ENCODE measurements at regions not wholly inside any gene's neighbourhood (a gene's known extent, or its start where the extent isn't known, plus 50 kb on each side); places are given as distances from the start of the nearest gene placed in this dataset.

DNA sequence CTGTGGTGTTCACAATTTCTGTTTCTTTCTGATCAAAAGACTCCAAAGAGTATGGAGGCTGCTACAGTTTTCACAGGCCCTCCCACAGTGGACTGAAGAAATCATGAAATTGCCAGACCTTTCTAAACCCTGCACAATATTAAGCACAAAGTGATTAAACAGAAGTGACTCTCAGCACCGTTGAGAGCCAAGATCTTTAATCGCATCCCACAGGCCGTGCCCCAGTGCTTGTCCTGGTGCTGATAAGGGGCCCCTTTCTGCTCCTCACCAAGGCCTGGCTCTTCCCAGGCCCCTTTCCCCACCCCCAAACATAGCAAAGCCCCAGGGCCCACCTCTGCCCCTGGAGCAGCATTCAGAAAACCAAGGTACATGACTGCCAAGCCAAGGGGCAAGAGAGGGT is 57.4 kb upstream of the BMAL1 start:
- POLR2A ChIA-PET, result no interaction called here
- Mint-ChIP-seq H3K27ac (no peak overlapping the region), H3K4me3 (no peak overlapping the region), H3K27me3 (ENCODE audit: low read depth) (peaks cover 2% of the 10 kb centered on the region), H3K36me3 (ENCODE audit: low read depth) (no peaks in the 10 kb centered on the region), H3K9me3 (ENCODE audit: insufficient read depth) (no peaks in the 10 kb centered on the region), H3K4me1 (ENCODE audit: low read depth) (peaks cover 3% of the 10 kb centered on the region)
- DNase-seq, result no peak
- CTCF ChIA-PET, result interaction anchor here (1.0 kb wide), 1 partner anchor 116 kb away, joined by 3 read pairs; no protein-coding TSS in a partner anchor
- ATAC-seq, result no peak

- Mint-ChIP-seq H3K27ac (no peak overlapping the region), H3K9me3 (ENCODE audit: insufficient read depth) (no peaks in the 10 kb centered on the region), H3K27me3 (ENCODE audit: low read depth) (peaks cover 3% of the 10 kb centered on the region), H3K4me3 (no peak overlapping the region), H3K36me3 (ENCODE audit: low read depth) (no peaks in the 10 kb centered on the region), H3K4me1 (ENCODE audit: low read depth) (peaks cover 3% of the 10 kb centered on the region)
- CTCF ChIA-PET, result interaction anchor here (1.2 kb wide), 1 partner anchor 11 kb away, joined by 3 read pairs; no protein-coding TSS in a partner anchor
- no peak for ATAC-seq
- POLR2A ChIA-PET, result no interaction called here
- no peak for DNase-seq
Observed at GRCh38 chr11:13221722-13222121, 55.9 kb upstream of the BMAL1 start.

GRCh38 chr11:13222285-13222684 is 55.3 kb upstream of the BMAL1 start:
- no peak for ATAC-seq
- Mint-ChIP-seq H3K36me3 (ENCODE audit: low read depth) (no peaks in the 10 kb centered on the region), H3K4me3 (no peak overlapping the region), H3K27ac (no peak overlapping the region), H3K4me1 (ENCODE audit: low read depth) (no peaks in the 10 kb centered on the region), H3K27me3 (ENCODE audit: low read depth) (peaks cover 4% of the 10 kb centered on the region), H3K9me3 (ENCODE audit: insufficient read depth) (no peaks in the 10 kb centered on the region)
- CTCF ChIA-PET, result interaction anchor here (1.2 kb wide), 1 partner anchor 10 kb away, joined by 3 read pairs; no protein-coding TSS in a partner anchor
- POLR2A ChIA-PET, result no interaction called here
- DNase-seq, result no peak

GRCh38 chr11:13223112-13223511 is 54.5 kb upstream of the BMAL1 start:
- ChIA-PET CTCF (interaction anchor here (1.0 kb wide), 1 partner anchor 16 kb away, joined by 6 read pairs; no protein-coding TSS in a partner anchor), POLR2A (no interaction called here)
- Mint-ChIP-seq H3K36me3 (ENCODE audit: low read depth) (no peaks in the 10 kb centered on the region), H3K9me3 (ENCODE audit: insufficient read depth) (no peaks in the 10 kb centered on the region), H3K4me3 (no peak overlapping the region), H3K27me3 (ENCODE audit: low read depth) (peaks cover 9% of the 10 kb centered on the region), H3K4me1 (ENCODE audit: low read depth) (peaks cover 3% of the 10 kb centered on the region), H3K27ac (no peak overlapping the region)
- DNase-seq (no peak), ATAC-seq (no peak)

DNA sequence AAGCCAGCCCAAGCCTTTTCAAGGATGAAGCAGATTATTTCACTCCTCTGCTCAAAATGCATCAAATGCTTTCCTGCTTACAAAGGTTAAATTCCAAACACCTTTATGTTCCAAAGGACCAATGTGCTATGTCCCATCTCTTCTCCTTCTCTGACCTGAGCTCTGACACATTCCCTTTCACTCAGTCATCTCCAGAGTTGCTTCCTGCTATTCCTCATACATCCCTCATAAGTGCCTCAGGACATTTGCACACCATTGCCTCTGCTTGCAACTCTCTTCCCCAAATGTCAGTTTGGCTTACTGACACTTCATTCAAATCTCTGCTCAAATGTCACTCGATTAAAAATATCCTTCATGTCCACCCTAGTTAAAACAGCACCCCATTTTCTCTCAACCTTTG is 53.3 kb upstream of the BMAL1 start:
- H3K27ac Mint-ChIP-seq, result no peak overlapping the region
- no peaks in the 10 kb centered on the region for H3K36me3 Mint-ChIP-seq (ENCODE audit: low read depth)
- no peaks in the 10 kb centered on the region for H3K9me3 Mint-ChIP-seq (ENCODE audit: insufficient read depth)
- DNase-seq (no peak), ATAC-seq (no peak)
- H3K4me1 Mint-ChIP-seq (ENCODE audit: low read depth), result peaks cover 3% of the 10 kb centered on the region
- ChIA-PET POLR2A (interaction anchor here (0.6 kb wide), 1 partner anchor 1419 kb away, joined by 4 read pairs; no protein-coding TSS in a partner anchor), CTCF (no interaction called here)
- H3K4me3 Mint-ChIP-seq, result no peak overlapping the region
- peaks cover 9% of the 10 kb centered on the region for H3K27me3 Mint-ChIP-seq (ENCODE audit: low read depth)

GRCh38 chr11:13225038-13226001 is 52.3 kb upstream of the BMAL1 start:
- H3K27me3 Mint-ChIP-seq (ENCODE audit: low read depth), result peaks cover 10% of the 10 kb centered on the region
- ATAC-seq, result no peak

DNA sequence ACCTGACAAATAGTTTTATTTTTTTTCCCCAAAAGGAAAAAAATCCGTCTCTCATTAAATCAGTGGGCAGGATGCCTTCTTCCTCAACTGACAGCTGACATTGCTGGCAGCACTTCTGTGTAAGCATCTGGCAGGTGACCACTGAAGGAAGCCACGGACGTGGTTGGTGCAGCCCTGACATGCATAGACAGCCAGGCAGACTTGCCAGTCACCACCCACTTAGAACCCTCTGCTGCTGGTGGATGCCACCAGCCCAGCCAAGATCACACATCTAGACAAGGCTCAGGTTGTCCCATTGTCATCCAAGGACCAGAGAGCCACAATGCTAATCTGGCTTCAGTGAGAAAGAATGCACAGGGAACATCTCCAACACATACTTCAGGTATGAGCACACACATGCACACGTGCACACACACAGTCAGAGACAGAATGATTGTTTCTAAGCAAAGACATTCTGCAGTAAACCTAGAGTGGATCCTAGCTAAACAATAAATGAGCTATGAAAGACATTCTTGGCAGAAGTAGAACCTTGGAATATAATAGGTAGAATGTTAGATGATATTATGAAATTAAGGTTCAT is 49.8 kb upstream of the BMAL1 start:
- Mint-ChIP-seq H3K27me3 (ENCODE audit: low read depth) (peaks cover 23% of the 10 kb centered on the region), H3K4me1 (ENCODE audit: low read depth) (peaks cover 3% of the 10 kb centered on the region), H3K9me3 (ENCODE audit: insufficient read depth) (no peaks in the 10 kb centered on the region), H3K36me3 (ENCODE audit: low read depth) (no peaks in the 10 kb centered on the region), H3K27ac (no peak overlapping the region), H3K4me3 (no peak overlapping the region)
- ChIA-PET POLR2A (no interaction called here), CTCF (interaction anchor here (0.6 to 3.0 kb wide), 2 partner anchors 18 to 471 kb away, joined by 3 to 8 read pairs; no protein-coding TSS in a partner anchor)
- ATAC-seq, result no peak
- DNase-seq, result no peak

More at GRCh38 chr11:13225038-13226001, 52.3 kb upstream of the BMAL1 start:
- H3K4me1 Mint-ChIP-seq (ENCODE audit: low read depth), result peaks cover 3% of the 10 kb centered on the region
- H3K4me3 Mint-ChIP-seq, result no peak overlapping the region
- H3K9me3 Mint-ChIP-seq (ENCODE audit: insufficient read depth), result no peaks in the 10 kb centered on the region
- no peak for DNase-seq
- ChIA-PET CTCF (interaction anchor here (0.7 to 2.0 kb wide), 4 partner anchors 13 to 119 kb away, joined by 3 to 12 read pairs (median 4); no protein-coding TSS in a partner anchor), POLR2A (interaction anchor here (0.6 kb wide), 1 partner anchor 1420 kb away, joined by 4 read pairs; no protein-coding TSS in a partner anchor)
- H3K27ac Mint-ChIP-seq, result no peak overlapping the region
- no peaks in the 10 kb centered on the region for H3K36me3 Mint-ChIP-seq (ENCODE audit: low read depth)
